PC-3 (cell line): ENCODE measurements at regions not wholly inside any gene's neighbourhood (a gene's known extent, or its start where the extent isn't known, plus 50 kb on each side); places are given as distances from the start of the nearest gene placed in this dataset.

ENCODE experiments used
- ATAC-seq: fragments of 200-7000 bp; cut with Tn5 transposase; 2 replicates; pipeline ENCODE4 v1.9.1; 2020; ENCODE audit warnings: mild to moderate bottlenecking, moderate library complexity
- BruUV-seq: library from RNA; stranded (reverse); fragments of 400-500 nt; replicated peaks from 2 replicates; lab custom pipeline; 2021; lab: Mats Ljungman, UMichigan
- CTCF ChIA-PET: fragments of 300-600 bp; sonication (Branson Sonifier 250); formaldehyde crosslinking; loops from one replicate; lab custom pipeline; 2022; ENCODE audit warnings: antibody characterized with exemption; lab: Charles Lee
- POLR2A ChIA-PET: fragments of 300-600 bp; sonication (Branson Sonifier 250); formaldehyde crosslinking; loops from one replicate; lab custom pipeline; 2022; ENCODE audit warnings: antibody characterized with exemption; ENCODE audit not compliant: unreplicated experiment; lab: Charles Lee
- DNase-seq: peaks from one replicate; pipeline ENCODE4 v3.0.0-alpha.2; 2015
- H2AFZ ChIP-seq: fragments of 300-600 bp; sonication (generic); 2 replicates; pipeline ENCODE4 v1.6.0; 2016; ENCODE audit warnings: antibody characterized with exemption, low read length
- H3F3A ChIP-seq: fragments of 300-600 bp; sonication (generic); one replicate; pipeline ENCODE4 v1.6.0; 2017; ENCODE audit warnings: antibody characterized with exemption, low read length, control low read depth, mild to moderate bottlenecking; ENCODE audit not compliant: unreplicated experiment
- H3K27ac ChIP-seq: fragments of 300-600 bp; sonication (generic); 2 replicates; pipeline ENCODE4 v1.5.1; 2016; ENCODE audit warnings: mild to moderate bottlenecking, low read length
- H3K27me3 ChIP-seq: fragments of 300-600 bp; sonication (generic); 2 replicates; pipeline ENCODE4 v1.6.1; 2016; ENCODE audit warnings: low read length, mixed read lengths
- H3K36me3 ChIP-seq: fragments of 300-600 bp; sonication (generic); 2 replicates; pipeline ENCODE4 v1.6.1; 2016; ENCODE audit warnings: low read depth, mixed run types, low read length, mixed read lengths
- H3K4me1 ChIP-seq: fragments of 300-600 bp; sonication (generic); 2 replicates; pipeline ENCODE4 v1.5.1; 2016; ENCODE audit warnings: low read length; ENCODE audit not compliant: insufficient read depth
- H3K4me2 ChIP-seq: fragments of 300-600 bp; sonication (generic); 2 replicates; pipeline ENCODE4 v1.6.0; 2016; ENCODE audit warnings: low read length
- H3K4me3 ChIP-seq: fragments of 300-600 bp; sonication (generic); 2 replicates; pipeline ENCODE4 v1.5.1; 2016; ENCODE audit warnings: mild to moderate bottlenecking, low read length, mixed read lengths
- H3K79me2 ChIP-seq: fragments of 300-600 bp; sonication (generic); 2 replicates; pipeline ENCODE4 v1.6.1; 2017; ENCODE audit warnings: low read length, mixed read lengths
- H3K9ac ChIP-seq: fragments of 300-600 bp; sonication (generic); 2 replicates; pipeline ENCODE4 v1.6.0; 2016; ENCODE audit warnings: mild to moderate bottlenecking, low read length
- H3K9me2 ChIP-seq: fragments of 300-600 bp; sonication (generic); replicated peaks from 2 replicates; pipeline ENCODE4 v1.6.1; 2016; ENCODE audit warnings: mixed run types, low read length, mixed read lengths
- H3K9me3 ChIP-seq: fragments of 300-600 bp; sonication (generic); 2 replicates; pipeline ENCODE4 v1.6.1; 2016; ENCODE audit warnings: low read length, mixed read lengths
- H4K20me1 ChIP-seq: fragments of 300-600 bp; sonication (generic); 2 replicates; pipeline ENCODE4 v1.6.1; 2016; ENCODE audit warnings: low read length, mixed read lengths
- CTCF ChIP-seq: fragments of 300-600 bp; sonication (generic); conservative IDR thresholded peaks from 2 replicates; pipeline ENCODE4 v1.5.1; 2017; ENCODE audit warnings: antibody characterized with exemption, low read depth, mild to moderate bottlenecking, low read length
- EZH2 ChIP-seq: fragments of 300-600 bp; sonication (generic); IDR thresholded peaks from one replicate; pipeline ENCODE4 v1.6.1; 2017; ENCODE audit warnings: antibody characterized with exemption, mild to moderate bottlenecking, low read length; ENCODE audit not compliant: unreplicated experiment
- EZH2phosphoT487 ChIP-seq: fragments of 300-600 bp; sonication (generic); IDR thresholded peaks from 2 replicates; pipeline ENCODE4 v1.6.1; 2018; ENCODE audit warnings: mild to moderate bottlenecking, antibody characterized with exemption, low read length, borderline replicate concordance
- intact Hi-C: fragments of 100-400 bp; cut with micrococcal nuclease; formaldehyde crosslinking; loops from 2 replicates; pipeline ENCODE4 v1.9.0; 2023

GRCh38 chr1:72601035-72601674, 318.8 kb upstream of the NEGR1 start:
- ChIA-PET CTCF (no interaction called here), POLR2A (no interaction called here)
- Histone ChIP-seq H3K9me2 (no peaks in the 10 kb centered on the region), H3K79me2 (no peaks in the 10 kb centered on the region), H2AFZ (no peak overlapping the region), H3K4me1 (peaks cover 5% of the 10 kb centered on the region; the same call in 1 of the 2 replicates), H3K9ac (no peak overlapping the region), H3K27ac (no peak overlapping the region), H3F3A (no peaks in the 10 kb centered on the region), H3K4me3 (no peak overlapping the region), H3K36me3 (no peaks in the 10 kb centered on the region), H3K27me3 (no peaks in the 10 kb centered on the region), H3K4me2 (no peak overlapping the region), H3K9me3 (no peaks in the 10 kb centered on the region), H4K20me1 (no peaks in the 10 kb centered on the region)
- BruUV-seq, result no TSS peak
- DNase-seq (no peak), ATAC-seq (no peak)
- intact Hi-C loops, result no loop called here
- TF ChIP-seq EZH2phosphoT487, result no peak

DNA sequence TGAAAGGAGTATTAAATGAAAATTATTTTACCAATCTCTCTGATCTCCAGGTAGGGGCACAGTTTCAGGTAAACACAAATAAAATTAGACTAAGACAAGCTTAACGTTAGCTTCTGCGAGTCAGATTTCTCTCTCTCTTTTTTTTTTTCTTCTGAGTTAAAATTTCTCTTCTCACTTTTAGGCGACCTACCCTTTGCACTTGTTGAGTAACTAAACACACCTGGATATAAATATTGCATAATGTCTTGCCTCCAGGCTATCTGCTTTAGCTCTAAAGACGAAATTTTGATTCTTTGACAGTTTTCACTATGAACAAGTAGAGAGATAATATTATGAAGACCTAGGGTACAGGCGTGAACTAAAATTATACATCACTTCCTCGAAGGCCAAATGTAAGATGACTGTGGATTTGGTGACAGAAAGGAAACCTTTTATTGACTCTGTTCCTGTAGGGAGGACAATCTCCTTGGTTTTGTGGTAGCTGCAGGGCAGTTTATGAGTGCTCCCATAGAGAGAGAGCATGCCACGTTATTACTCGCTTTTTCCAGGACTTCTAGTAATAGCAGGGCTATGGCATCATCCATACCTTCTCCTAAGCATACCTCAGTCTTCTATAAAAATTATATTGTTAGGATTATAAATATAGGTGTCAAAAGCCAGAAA, 303.8 kb upstream of the NEGR1 start:
- ChIA-PET POLR2A (no interaction called here), CTCF (no interaction called here)
- ATAC-seq (no peak), DNase-seq (no peak)
- intact Hi-C loops, result no loop called here
- no peak overlapping the region for H3K4me3 ChIP-seq
- H3F3A ChIP-seq, result no peaks in the 10 kb centered on the region
- H3K27ac ChIP-seq, result no peak overlapping the region
- H3K4me1 ChIP-seq, result no peaks in the 10 kb centered on the region
- no peak overlapping the region for H2AFZ ChIP-seq
- no peak overlapping the region for H3K9ac ChIP-seq
- no peak overlapping the region for H3K4me2 ChIP-seq
- H3K79me2 ChIP-seq, result no peaks in the 10 kb centered on the region
- no peaks in the 10 kb centered on the region for H3K36me3 ChIP-seq
- no peak for TF ChIP-seq CTCF
- TF ChIP-seq EZH2, result no peak
- TF ChIP-seq EZH2phosphoT487, result no peak
- BruUV-seq, result no TSS peak
- no peaks in the 10 kb centered on the region for H3K9me3 ChIP-seq
- no peaks in the 10 kb centered on the region for H3K9me2 ChIP-seq
- H4K20me1 ChIP-seq, result no peaks in the 10 kb centered on the region
- no peaks in the 10 kb centered on the region for H3K27me3 ChIP-seq

GRCh38 chr1:72579629-72580028, 297.3 kb upstream of the NEGR1 start:
- intact Hi-C loops, result no loop called here
- ChIA-PET CTCF (no interaction called here), POLR2A (no interaction called here)
- H2AFZ ChIP-seq, result no peak overlapping the region
- no TSS peak for BruUV-seq
- ATAC-seq, result 0 out of 2 replicates have a peak, but pooled peaks have one; percentile 15
- no peak overlapping the region for H3K4me2 ChIP-seq
- H3F3A ChIP-seq, result no peaks in the 10 kb centered on the region
- no peaks in the 10 kb centered on the region for H3K79me2 ChIP-seq
- H3K27me3 ChIP-seq, result no peaks in the 10 kb centered on the region
- no peak overlapping the region for H3K4me3 ChIP-seq
- TF ChIP-seq CTCF, result no peak
- TF ChIP-seq EZH2, result no peak
- TF ChIP-seq EZH2phosphoT487, result no peak
- H3K9me3 ChIP-seq, result no peaks in the 10 kb centered on the region
- no peak for DNase-seq
- no peaks in the 10 kb centered on the region for H4K20me1 ChIP-seq
- H3K36me3 ChIP-seq, result no peaks in the 10 kb centered on the region
- no peak overlapping the region for H3K9ac ChIP-seq
- H3K9me2 ChIP-seq, result no peaks in the 10 kb centered on the region
- H3K27ac ChIP-seq, result no peak overlapping the region
- no peaks in the 10 kb centered on the region for H3K4me1 ChIP-seq
